ENCODE measurements at regions not wholly inside any gene's neighbourhood (a gene's known extent, or its start where the extent isn't known, plus 50 kb on each side); places are given as distances from the start of the nearest gene placed in this dataset.

DNA sequence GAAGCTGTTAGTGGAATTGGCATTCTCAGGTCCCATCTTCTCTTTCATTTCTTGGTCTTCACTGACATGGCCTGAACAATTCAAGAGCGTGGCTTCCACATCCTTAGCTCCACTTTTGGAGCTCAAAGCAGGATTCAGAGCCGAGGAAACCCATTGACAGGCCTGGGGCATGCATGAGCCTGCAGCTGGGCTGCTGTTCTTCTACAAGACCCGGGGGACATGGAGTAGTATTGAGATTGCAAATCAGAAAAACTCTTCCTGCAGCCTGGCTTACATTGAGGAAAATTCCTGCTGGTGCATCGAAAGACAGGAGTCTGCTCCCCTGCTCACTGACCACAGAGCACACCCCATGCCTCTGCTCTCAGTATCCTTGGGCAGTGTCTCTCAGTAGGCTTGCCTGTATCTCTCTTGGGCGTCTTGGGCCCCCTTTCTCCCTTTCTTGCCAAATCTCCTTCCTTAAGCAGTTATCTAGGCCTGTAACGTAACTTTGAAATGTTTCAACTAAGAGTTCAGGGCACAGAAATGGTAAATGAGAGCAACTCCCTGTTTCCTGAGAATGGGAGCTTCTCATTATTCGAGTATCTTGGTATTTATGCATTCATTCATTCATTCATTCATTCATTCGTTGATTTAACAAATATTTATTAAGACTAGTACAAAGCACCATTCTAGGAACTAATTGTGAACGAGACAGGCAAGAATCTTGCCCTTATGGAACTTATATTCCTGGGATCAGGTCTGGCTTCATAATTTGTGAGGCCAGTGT, 603.6 kb upstream of the CLINT1 start:
- DNase-seq (peak in 1 of 2 donors; percentile 27), ATAC-seq (no peak)
- TF ChIP-seq POLR2A (IDR thresholded peaks at IDR 0.05) = no peak
- TF ChIP-seq, protein P1, sequence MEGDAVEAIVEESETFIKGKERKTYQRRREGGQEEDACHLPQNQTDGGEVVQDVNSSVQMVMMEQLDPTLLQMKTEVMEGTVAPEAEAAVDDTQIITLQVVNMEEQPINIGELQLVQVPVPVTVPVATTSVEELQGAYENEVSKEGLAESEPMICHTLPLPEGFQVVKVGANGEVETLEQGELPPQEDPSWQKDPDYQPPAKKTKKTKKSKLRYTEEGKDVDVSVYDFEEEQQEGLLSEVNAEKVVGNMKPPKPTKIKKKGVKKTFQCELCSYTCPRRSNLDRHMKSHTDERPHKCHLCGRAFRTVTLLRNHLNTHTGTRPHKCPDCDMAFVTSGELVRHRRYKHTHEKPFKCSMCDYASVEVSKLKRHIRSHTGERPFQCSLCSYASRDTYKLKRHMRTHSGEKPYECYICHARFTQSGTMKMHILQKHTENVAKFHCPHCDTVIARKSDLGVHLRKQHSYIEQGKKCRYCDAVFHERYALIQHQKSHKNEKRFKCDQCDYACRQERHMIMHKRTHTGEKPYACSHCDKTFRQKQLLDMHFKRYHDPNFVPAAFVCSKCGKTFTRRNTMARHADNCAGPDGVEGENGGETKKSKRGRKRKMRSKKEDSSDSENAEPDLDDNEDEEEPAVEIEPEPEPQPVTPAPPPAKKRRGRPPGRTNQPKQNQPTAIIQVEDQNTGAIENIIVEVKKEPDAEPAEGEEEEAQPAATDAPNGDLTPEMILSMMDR (IDR thresholded peaks at IDR 0.05 in 4 of 5, conservative IDR thresholded peaks at IDR 0.05 in 1 of 5) = no peak
- in situ Hi-C loops (cut with MboI; ENCODE audit: low sequenced_read_pairs in 4 of 4) (loop anchor here in 1 of 4 donors (25.0 kb wide), 1 partner anchor 650 kb away; no protein-coding TSS in a partner anchor), intact Hi-C loops (cut with DNase I; ENCODE audit: low total_unique reads) (loop anchor here (10.0 kb wide), 2 partner anchors 92 to 642 kb away; no protein-coding TSS in a partner anchor)
- Histone ChIP-seq H3K4me1 (peaks cover 7 to 10% of the 10 kb centered on the region in 2 donors), H3K9me3 (no peaks in the 10 kb centered on the region), H3K27me3 (no peaks in the 10 kb centered on the region), H3K4me3 (no peak overlapping the region), H3K27ac (peak overlapping the region; percentile 39 to 53 (median 46)), H3K36me3 (no peaks in the 10 kb centered on the region)

DNA sequence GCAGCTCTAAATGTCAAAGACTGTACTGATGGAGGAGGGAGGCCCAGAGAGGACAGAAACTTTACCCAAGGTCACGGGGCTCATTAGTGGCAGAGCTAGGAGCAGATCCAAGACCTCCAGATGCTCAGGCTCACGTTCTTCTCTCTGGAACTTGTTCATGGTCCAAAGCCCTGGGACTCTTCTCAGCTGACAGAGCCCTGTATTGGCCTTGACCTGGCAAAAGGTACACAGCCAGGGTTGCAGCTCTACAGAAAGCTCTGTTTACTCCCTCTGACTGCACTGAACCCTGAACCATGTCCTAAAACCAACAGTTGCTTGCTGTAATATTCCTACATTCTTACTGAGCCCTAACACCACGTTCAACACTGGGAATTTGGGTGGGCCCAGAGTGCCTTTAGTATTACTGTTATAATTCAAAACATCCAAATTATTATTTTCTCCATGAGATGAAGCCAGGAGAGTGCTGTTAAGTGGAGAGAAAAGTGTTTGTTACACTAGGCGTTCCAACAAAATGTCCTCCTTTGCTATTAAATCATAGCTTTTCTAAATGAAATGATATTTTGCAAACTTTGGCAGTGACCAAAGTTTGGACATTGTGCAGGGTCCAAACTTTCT, 602.4 kb upstream of the CLINT1 start:
- Histone ChIP-seq H3K27me3 (no peaks in the 10 kb centered on the region), H3K4me3 (no peak overlapping the region), H3K9me3 (no peaks in the 10 kb centered on the region), H3K36me3 (no peaks in the 10 kb centered on the region), H3K27ac (peak overlapping the region; percentile 7 to 53 (median 30)), H3K4me1 (peaks cover 7 to 10% of the 10 kb centered on the region in 2 donors)
- intact Hi-C loops (cut with DNase I; ENCODE audit: low total_unique reads) = loop anchor here (10.0 kb wide), 2 partner anchors 93 to 643 kb away; no protein-coding TSS in a partner anchor
- ATAC-seq (peak; percentile 66 to 71), DNase-seq (peak; percentile 33 to 71)
- in situ Hi-C loops (cut with MboI; ENCODE audit: low sequenced_read_pairs in 4 of 4) = loop anchor here in 1 of 4 donors (25.0 kb wide), 1 partner anchor 651 kb away; no protein-coding TSS in a partner anchor
- no peak for TF ChIP-seq POLR2A (IDR thresholded peaks at IDR 0.05)
- TF ChIP-seq, protein P1 (IDR thresholded peaks at IDR 0.05 in 4 of 5, conservative IDR thresholded peaks at IDR 0.05 in 1 of 5) = no peak

DNA sequence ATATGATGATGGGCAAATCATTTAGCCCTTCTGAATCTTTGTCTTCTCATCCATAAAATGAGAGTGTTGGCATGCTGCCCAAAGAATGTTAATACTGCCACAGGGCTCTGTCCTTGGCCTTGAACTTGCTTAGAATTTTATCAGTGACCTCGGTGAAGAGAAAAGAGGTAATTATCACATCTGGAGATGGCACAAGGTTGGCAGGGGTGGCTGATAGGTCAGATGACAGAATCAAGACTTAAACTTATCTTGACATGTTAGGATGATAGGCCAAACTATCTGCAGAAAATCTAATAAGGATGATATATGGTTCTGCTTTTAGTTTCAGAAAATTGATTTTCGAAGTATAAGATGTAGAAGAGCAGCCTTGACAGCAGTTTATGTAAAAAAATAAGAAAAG, 599.1 kb upstream of the CLINT1 start:
- Histone ChIP-seq H3K27ac (no peak overlapping the region), H3K9me3 (no peaks in the 10 kb centered on the region), H3K4me3 (no peak overlapping the region), H3K4me1 (peaks cover 6 to 7% of the 10 kb centered on the region in 2 donors), H3K36me3 (no peaks in the 10 kb centered on the region), H3K27me3 (no peaks in the 10 kb centered on the region)
- ATAC-seq (no peak), DNase-seq (no peak)
- intact Hi-C loops (cut with DNase I; ENCODE audit: low total_unique reads) (no loop called here), in situ Hi-C loops (cut with MboI; ENCODE audit: low sequenced_read_pairs in 4 of 4) (loop anchor here in 1 of 4 donors (25.0 kb wide), 1 partner anchor 654 kb away; no protein-coding TSS in a partner anchor)
- TF ChIP-seq POLR2A (IDR thresholded peaks at IDR 0.05) = no peak
- TF ChIP-seq, protein P1 (IDR thresholded peaks at IDR 0.05 in 4 of 5, conservative IDR thresholded peaks at IDR 0.05 in 1 of 5) = no peak

DNA sequence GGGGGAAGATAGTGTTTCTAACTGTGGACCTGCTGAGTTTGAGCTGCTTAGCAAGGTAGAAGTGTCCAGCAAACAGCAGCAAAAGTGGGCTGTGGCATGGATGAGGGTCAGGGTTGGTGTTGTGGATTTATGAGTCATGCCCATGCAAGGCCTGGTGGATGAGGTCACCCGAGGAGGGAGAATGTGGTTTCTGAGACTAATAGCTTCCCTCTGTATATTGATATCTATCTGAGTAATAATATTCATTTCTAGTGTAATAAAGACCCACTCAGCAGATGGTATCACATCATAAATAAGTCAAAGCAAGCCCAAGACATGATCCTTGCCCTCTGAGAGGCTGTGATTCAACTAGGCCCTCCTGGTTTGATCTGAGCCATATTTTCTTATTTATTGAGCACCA, 597.8 kb upstream of the CLINT1 start:
- Histone ChIP-seq H3K36me3 (no peaks in the 10 kb centered on the region), H3K27me3 (no peaks in the 10 kb centered on the region), H3K4me1 (peaks cover 0 to 3% of the 10 kb centered on the region in 2 donors), H3K4me3 (no peak overlapping the region), H3K9me3 (no peaks in the 10 kb centered on the region), H3K27ac (no peak overlapping the region)
- DNase-seq (no peak), ATAC-seq (no peak)
- intact Hi-C loops (cut with DNase I; ENCODE audit: low total_unique reads) (no loop called here), in situ Hi-C loops (cut with MboI; ENCODE audit: low sequenced_read_pairs in 4 of 4) (loop anchor here in 1 of 4 donors (25.0 kb wide), 1 partner anchor 656 kb away; no protein-coding TSS in a partner anchor)
- no peak for TF ChIP-seq POLR2A (IDR thresholded peaks at IDR 0.05)
- TF ChIP-seq, protein P1 (IDR thresholded peaks at IDR 0.05 in 4 of 5, conservative IDR thresholded peaks at IDR 0.05 in 1 of 5) = no peak

Data from gastrocnemius medialis (tissue), 4 donors.